GM23248 (cell line): ENCODE measurements at regions not wholly inside any gene's neighbourhood (a gene's known extent, or its start where the extent isn't known, plus 50 kb on each side); places are given as distances from the start of the nearest gene placed in this dataset.
"Not testable (repeated sequence)": the region's sequence is repeated elsewhere in the genome, so short reads cannot be mapped to it uniquely, and the experiment has no call there.

Experiments
- DNase-seq: peaks from one replicate; pipeline ENCODE4 v3.0.0-alpha.2; 2015
- H2AFZ ChIP-seq: fragments of 200-600 bp; sonication (generic); 2 replicates; pipeline ENCODE4 v1.6.1; 2016; ENCODE audit warnings: antibody characterized with exemption
- H3F3A ChIP-seq: fragments of 200-600 bp; sonication (generic); 2 replicates; pipeline ENCODE4 v1.6.1; 2016; ENCODE audit warnings: mild to moderate bottlenecking, antibody characterized with exemption, mixed run types; ENCODE audit not compliant: insufficient read depth
- H3K27ac ChIP-seq: fragments of 200-600 bp; sonication (generic); 2 replicates; pipeline ENCODE4 v1.5.1; 2016; ENCODE audit warnings: mild to moderate bottlenecking
- H3K27me3 ChIP-seq: fragments of 200-600 bp; sonication (generic); replicated peaks from 2 replicates; pipeline ENCODE4 v1.6.1; 2016; ENCODE audit warnings: mild to moderate bottlenecking; ENCODE audit not compliant: insufficient read depth
- H3K36me3 ChIP-seq: fragments of 200-600 bp; sonication (generic); 2 replicates; pipeline ENCODE4 v1.6.1; 2016; ENCODE audit warnings: low read depth, mild to moderate bottlenecking
- H3K4me1 ChIP-seq: fragments of 200-600 bp; sonication (generic); 2 replicates; pipeline ENCODE4 v1.6.1; 2016; ENCODE audit warnings: mild to moderate bottlenecking; ENCODE audit not compliant: insufficient read depth
- H3K4me2 ChIP-seq: fragments of 200-600 bp; sonication (generic); one replicate; pipeline ENCODE4 v1.6.1; 2016; ENCODE audit warnings: mild to moderate bottlenecking; ENCODE audit not compliant: unreplicated experiment
- H3K4me3 ChIP-seq: fragments of 200-600 bp; sonication (generic); 2 replicates; pipeline ENCODE4 v1.5.1; 2016; ENCODE audit warnings: mild to moderate bottlenecking
- H3K79me2 ChIP-seq: fragments of 200-600 bp; sonication (generic); 2 replicates; pipeline ENCODE4 v1.6.1; 2016; ENCODE audit warnings: mild to moderate bottlenecking; ENCODE audit not compliant: insufficient read depth
- H3K9ac ChIP-seq: fragments of 200-600 bp; sonication (generic); 2 replicates; pipeline ENCODE4 v1.6.1; 2016; ENCODE audit warnings: mild to moderate bottlenecking
- H3K9me2 ChIP-seq: fragments of 200-600 bp; sonication (generic); 2 replicates; pipeline ENCODE4 v1.6.1; 2016; ENCODE audit warnings: mixed run types, mild to moderate bottlenecking, moderate library complexity; ENCODE audit not compliant: insufficient read depth
- H3K9me3 ChIP-seq: fragments of 200-600 bp; sonication (generic); one replicate; pipeline ENCODE4 v1.6.1; 2017; ENCODE audit warnings: low read depth
- H4K20me1 ChIP-seq: fragments of 200-600 bp; sonication (generic); 2 replicates; pipeline ENCODE4 v1.6.0; 2016; ENCODE audit not compliant: insufficient read depth
- EZH2 ChIP-seq: fragments of 200-600 bp; sonication (generic); IDR thresholded peaks from 2 replicates; pipeline ENCODE4 v1.6.1; 2018; ENCODE audit warnings: antibody characterized with exemption, mild to moderate bottlenecking; ENCODE audit not compliant: insufficient read depth, poor library complexity, severe bottlenecking
- EZH2phosphoT487 ChIP-seq: fragments of 200-600 bp; sonication (generic); IDR thresholded peaks from 2 replicates; pipeline ENCODE4 v1.6.1; 2018; ENCODE audit warnings: antibody characterized with exemption, moderate library complexity, mild to moderate bottlenecking, low read depth; ENCODE audit not compliant: insufficient read depth
- WGBS, 2 experiments: methylation state at CpG; one replicate each; pipeline ENCODE4 v1.1.6; 2015 to 2017; ENCODE audit warnings: low lambda C conversion rate in 2 of 2, low coverage in 1 of 2; ENCODE audit errors: missing lambda C conversion rate in 2 of 2; 5-methylcytosine and 5-hydroxymethylcytosine counted together
- in situ Hi-C: fragments of 300-500 bp; cut with MboI; formaldehyde crosslinking; loops from 2 replicates; pipeline ENCODE4 v1.15.0; 2020

DNA sequence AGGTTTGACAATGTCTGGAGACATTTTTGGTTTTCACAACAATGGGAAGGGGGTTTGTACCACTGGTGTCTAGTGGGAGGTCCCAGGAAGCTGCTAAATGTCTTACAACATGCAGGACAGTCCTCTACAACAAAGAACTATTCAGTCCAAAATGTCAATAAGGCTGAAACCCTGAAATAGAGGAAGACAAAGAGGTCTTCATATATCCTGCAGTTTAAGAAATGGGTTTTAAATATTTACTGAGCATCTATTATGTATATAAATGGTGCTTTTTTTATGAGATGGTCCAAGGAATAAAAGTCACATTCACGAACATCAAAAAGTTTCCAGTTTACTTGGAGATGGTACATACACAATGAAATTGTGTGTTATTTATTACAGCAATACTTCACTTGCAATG, 107.3 kb downstream of the AKAP11 start:
- Histone ChIP-seq H3K9ac (no peak overlapping the region), H3K36me3 (no peaks in the 10 kb centered on the region), H3K27me3 (no peaks in the 10 kb centered on the region; the same call in 1 of the 2 replicates), H3K79me2 (no peaks in the 10 kb centered on the region), H3K9me3 (no peaks in the 10 kb centered on the region), H3K4me2 (no peak overlapping the region), H2AFZ (no peak overlapping the region), H3K4me3 (no peak overlapping the region), H3K27ac (no peak overlapping the region), H3K9me2 (no peaks in the 10 kb centered on the region), H3K4me1 (no peaks in the 10 kb centered on the region), H4K20me1 (no peaks in the 10 kb centered on the region), H3F3A (no peaks in the 10 kb centered on the region)
- whole genome bisulfite sequencing, 2 experiments, result 11 to 12% methylated on average over 1 of the region's 1 CpG
- no peak for TF ChIP-seq EZH2
- in situ Hi-C loops, result no loop called here
- no peak for DNase-seq

DNA sequence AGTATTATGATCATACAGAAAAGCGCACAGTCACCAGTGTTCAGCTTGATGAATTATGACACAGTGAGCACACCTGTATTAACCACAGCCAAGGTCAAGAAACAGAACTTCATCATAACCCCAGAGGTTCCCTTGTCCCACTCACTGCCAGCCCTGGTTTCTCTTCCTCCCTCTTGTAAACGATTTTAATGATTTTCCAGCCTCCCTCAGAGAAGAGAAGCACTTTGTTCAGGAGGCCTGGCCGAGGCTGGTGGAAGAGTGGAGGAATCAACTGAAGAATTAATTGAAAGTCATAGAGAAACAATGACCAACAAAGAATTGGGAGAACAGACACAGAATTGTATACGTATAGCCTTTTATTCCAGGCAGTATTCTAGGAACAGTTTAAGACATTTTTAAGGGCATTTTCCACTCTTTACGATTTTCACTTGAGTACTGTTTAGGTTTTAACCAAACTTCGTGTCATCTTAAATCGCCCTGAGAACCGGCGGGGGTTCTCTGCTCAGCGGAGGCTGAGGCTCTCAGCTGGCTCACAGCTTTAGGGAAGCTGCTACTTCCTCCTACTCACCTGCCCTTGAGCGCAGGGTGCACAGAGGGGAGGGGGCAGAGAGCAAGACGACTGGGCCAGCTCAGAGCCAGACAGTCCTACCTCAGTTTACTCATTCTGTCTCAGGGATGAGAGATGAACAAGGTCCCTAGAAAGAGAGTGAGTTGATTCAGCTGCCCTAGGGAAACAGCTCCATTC, 108.6 kb downstream of the AKAP11 start:
- in situ Hi-C loops, result no loop called here
- Histone ChIP-seq H3K36me3 (no peaks in the 10 kb centered on the region), H3K4me2 (no peak overlapping the region), H3K27ac (no peak overlapping the region), H3K9me3 (no peaks in the 10 kb centered on the region), H3K27me3 (no peaks in the 10 kb centered on the region; the same call in 1 of the 2 replicates), H4K20me1 (no peaks in the 10 kb centered on the region), H3K4me3 (no peak overlapping the region), H2AFZ (no peak overlapping the region), H3F3A (no peaks in the 10 kb centered on the region), H3K4me1 (no peaks in the 10 kb centered on the region), H3K79me2 (no peaks in the 10 kb centered on the region), H3K9ac (no peak overlapping the region), H3K9me2 (no peaks in the 10 kb centered on the region)
- TF ChIP-seq EZH2phosphoT487 (no peak), EZH2 (no peak)
- no peak for DNase-seq
- 47 to 50% methylated on average over 12 of the region's 12 CpGs for WGBS, 2 experiments

DNA sequence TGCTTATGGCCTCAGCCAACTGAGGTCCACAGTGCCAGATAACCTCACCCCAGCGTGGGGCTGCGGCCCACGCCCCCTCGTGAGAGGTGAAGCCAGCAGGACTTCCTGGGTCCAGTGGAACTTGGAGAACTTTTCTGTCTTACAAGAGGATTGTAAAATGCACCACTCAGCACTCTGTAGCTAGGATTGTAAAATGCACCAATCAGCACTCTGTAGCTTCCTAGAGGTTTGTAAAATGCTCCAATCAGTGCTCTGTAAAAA, 109.1 kb downstream of the AKAP11 start:
- Histone ChIP-seq H4K20me1 (no peaks in the 10 kb centered on the region), H3K9me2 (no peaks in the 10 kb centered on the region), H3K27me3 (no peaks in the 10 kb centered on the region; the same call in 1 of the 2 replicates), H3K36me3 (no peaks in the 10 kb centered on the region), H3K4me3 (no peak overlapping the region), H3K27ac (no peak overlapping the region), H3K79me2 (no peaks in the 10 kb centered on the region), H3K4me2 (no peak overlapping the region), H2AFZ (no peak overlapping the region), H3K9ac (no peak overlapping the region), H3K4me1 (no peaks in the 10 kb centered on the region), H3F3A (no peaks in the 10 kb centered on the region), H3K9me3 (no peaks in the 10 kb centered on the region)
- no peak for DNase-seq
- no peak for TF ChIP-seq EZH2
- no peak for TF ChIP-seq EZH2phosphoT487
- in situ Hi-C loops, result no loop called here
- WGBS, 2 experiments, result 19 to 39% methylated on average over 4 of the region's 4 CpGs

DNA sequence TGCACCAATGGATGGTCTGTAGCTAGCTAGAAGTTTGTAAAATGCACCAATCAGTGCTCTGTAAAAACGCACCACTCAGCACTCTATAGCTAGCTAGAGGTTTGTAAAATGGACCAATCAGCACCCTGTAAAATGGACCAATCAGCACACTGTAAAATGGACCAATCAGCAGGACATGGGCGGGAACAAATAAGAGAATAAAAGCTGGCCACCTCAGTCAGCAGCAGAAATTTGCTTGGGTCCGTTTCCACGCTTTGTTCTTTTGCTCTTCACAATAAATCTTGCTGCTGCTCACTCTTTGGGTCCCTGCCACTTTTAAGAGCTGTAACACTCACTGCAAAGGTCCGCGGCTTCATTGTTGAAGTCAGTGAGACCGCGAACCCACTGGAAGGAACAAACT, 109.5 kb downstream of the AKAP11 start:
- H3K4me3 ChIP-seq, H3K36me3 ChIP-seq, H3K9me2 ChIP-seq, in situ Hi-C loops, H3K27me3 ChIP-seq, H3K79me2 ChIP-seq, H3F3A ChIP-seq, H3K9ac ChIP-seq, H3K27ac ChIP-seq, DNase-seq, H2AFZ ChIP-seq, H4K20me1 ChIP-seq, H3K4me1 ChIP-seq, H3K9me3 ChIP-seq, H3K4me2 ChIP-seq: not testable (repeated sequence)
- 62 to 66% methylated on average over 8 of the region's 8 CpGs for WGBS, 2 experiments

DNA sequence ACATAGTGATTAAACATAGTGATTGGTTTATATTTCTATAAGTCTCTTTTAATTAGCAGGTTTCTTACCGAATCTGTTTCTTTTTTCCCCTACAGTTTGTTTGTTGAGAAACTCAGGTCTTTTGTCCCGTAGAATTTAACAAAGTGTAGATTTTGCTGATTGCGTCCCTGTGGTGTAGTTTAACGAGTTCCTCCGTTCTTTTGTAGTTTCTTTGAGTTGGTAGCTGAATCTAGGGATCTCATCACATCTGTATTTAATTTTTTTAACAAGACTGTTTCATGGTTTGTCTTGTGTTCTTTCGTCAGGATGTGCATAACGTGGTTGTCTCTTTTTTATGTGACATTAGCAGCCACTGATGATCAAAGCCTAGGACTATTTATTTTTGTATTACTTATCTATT, 111.1 kb downstream of the AKAP11 start:
- Histone ChIP-seq H3K4me2 (no peak overlapping the region), H3K27me3 (no peaks in the 10 kb centered on the region; the same call in 1 of the 2 replicates), H3K9me2 (no peaks in the 10 kb centered on the region), H3K36me3 (no peaks in the 10 kb centered on the region), H2AFZ (no peak overlapping the region), H3K9me3 (no peaks in the 10 kb centered on the region), H3K9ac (no peak overlapping the region), H3K27ac (no peak overlapping the region), H4K20me1 (no peaks in the 10 kb centered on the region), H3K4me3 (no peak overlapping the region), H3F3A (no peaks in the 10 kb centered on the region), H3K79me2 (no peaks in the 10 kb centered on the region), H3K4me1 (no peaks in the 10 kb centered on the region)
- DNase-seq, result no peak
- in situ Hi-C loops, result no loop called here
- TF ChIP-seq EZH2, result no peak
- no peak for TF ChIP-seq EZH2phosphoT487
- 7% methylated on average over 7 of the region's 7 CpGs for WGBS, 2 experiments
